Stimulated activated CD8-positive, alpha-beta memory T cell treated with anti-CD3 and anti-CD28 coated beads, Interleukin-2, amount 100 ng/mL, for 1 hour (primary cell): ENCODE measurements at regions not wholly inside any gene's neighbourhood (a gene's known extent, or its start where the extent isn't known, plus 50 kb on each side); places are given as distances from the start of the nearest gene placed in this dataset.

Source experiments
- DNase-seq, 2 donors: peaks; one replicate each; pipeline ENCODE4 v3.0.0-alpha.2; 2020; ENCODE audit warnings: low read depth in 2 of 2

- DNase-seq, result no peak
These were observed 122.6 kb upstream of the RPL38 start for GRCh38 chr17:74080656-74081582.

GRCh38 chr17:74082886-74083285 lies 120.6 kb upstream of the RPL38 start:
- no peak for DNase-seq

GRCh38 chr17:74083321-74083720 lies 120.2 kb upstream of the RPL38 start:
- DNase-seq, result no peak

- no peak for DNase-seq
These were observed 118.0 kb upstream of the RPL38 start for GRCh38 chr17:74085434-74085833.

- no peak for DNase-seq
These were observed 116.4 kb upstream of the RPL38 start for GRCh38 chr17:74087002-74087585.

- no peak for DNase-seq
These were observed 115.1 kb upstream of the RPL38 start for GRCh38 chr17:74088285-74088933.

- DNase-seq, result no peak
These were observed 114.5 kb upstream of the RPL38 start for GRCh38 chr17:74088934-74089329.

- no peak for DNase-seq
These were observed 114.1 kb upstream of the RPL38 start for GRCh38 chr17:74089380-74089779.

GRCh38 chr17:74089869-74090464 lies 113.5 kb upstream of the RPL38 start:
- DNase-seq, result no peak

GRCh38 chr17:74094651-74095050 lies 108.8 kb upstream of the RPL38 start:
- DNase-seq, result no peak

GRCh38 chr17:74096456-74096855 lies 107.0 kb upstream of the RPL38 start:
- DNase-seq, result no peak

- DNase-seq, result no peak
These were observed 105.9 kb upstream of the RPL38 start for GRCh38 chr17:74097450-74098135.

- no peak for DNase-seq
These were observed 105.1 kb upstream of the RPL38 start for GRCh38 chr17:74098136-74099024.

- no peak for DNase-seq
These were observed 103.8 kb upstream of the RPL38 start for GRCh38 chr17:74099442-74100340.

- DNase-seq, result no peak
These were observed 98.6 kb upstream of the RPL38 start for GRCh38 chr17:74104921-74105320.

GRCh38 chr17:74107107-74107506 lies 96.4 kb upstream of the RPL38 start:
- no peak for DNase-seq

GRCh38 chr17:74108126-74108705 lies 95.3 kb upstream of the RPL38 start:
- DNase-seq, result no peak

- no peak for DNase-seq
These were observed 93.0 kb upstream of the RPL38 start for GRCh38 chr17:74110467-74110866.

GRCh38 chr17:74113326-74113725 lies 90.2 kb upstream of the RPL38 start:
- no peak for DNase-seq
